ENCODE measurements at regions not wholly inside any gene's neighbourhood (a gene's known extent, or its start where the extent isn't known, plus 50 kb on each side); places are given as distances from the start of the nearest gene placed in this dataset.

GRCh38 chr1:67629370-67630075, 55.5 kb upstream of the GADD45A start:
- Histone ChIP-seq H3K9me3 (peaks cover 0 to 6% (median 0%) of the 10 kb centered on the region in 12 donors), H3K36me3 (no peaks in the 10 kb centered on the region), H3K4me3 (no peak overlapping the region), H3K4me1 (peaks cover 0 to 15% (median 2%) of the 10 kb centered on the region in 12 donors), H3K27ac (no peak overlapping the region), H3K27me3 (no peaks in the 10 kb centered on the region)
- intact Hi-C loops (cut with DNase I), result no loop called here
- ATAC-seq (peak in 1 of 4 donors; percentile 24), DNase-seq (no peak)
- no peak for TF ChIP-seq CTCF (IDR thresholded peaks at IDR 0.05)
- no peak for TF ChIP-seq POLR2A (IDR thresholded peaks at IDR 0.05)
- WGBS, 4 donors, result 63 to 74% (median 68%) methylated on average over 1 of the region's 1 CpG

GRCh38 chr1:67630438-67631045, 54.5 kb upstream of the GADD45A start:
- H3K36me3 ChIP-seq, result no peaks in the 10 kb centered on the region
- H3K4me1 ChIP-seq, result peaks cover 0 to 15% (median 2%) of the 10 kb centered on the region in 12 donors
- H3K4me3 ChIP-seq, result no peak overlapping the region
- H3K9me3 ChIP-seq, result peaks cover 0 to 6% (median 0%) of the 10 kb centered on the region in 12 donors
- no peak for DNase-seq
- ATAC-seq, result no peak
- WGBS, 4 donors, result 89 to 99% (median 95%) methylated on average over 2 of the region's 2 CpGs
- TF ChIP-seq POLR2A (IDR thresholded peaks at IDR 0.05), result no peak
- intact Hi-C loops (cut with DNase I), result no loop called here
- no peak overlapping the region for H3K27ac ChIP-seq
- H3K27me3 ChIP-seq, result no peaks in the 10 kb centered on the region

GRCh38 chr1:67632356-67632755, 52.6 kb upstream of the GADD45A start:
- H3K27me3 ChIP-seq, result no peaks in the 10 kb centered on the region
- intact Hi-C loops (cut with DNase I), result no loop called here
- H3K36me3 ChIP-seq, result no peaks in the 10 kb centered on the region
- no peak overlapping the region for H3K4me3 ChIP-seq
- DNase-seq, result no peak
- no peaks in the 10 kb centered on the region for H3K9me3 ChIP-seq
- no peak for ATAC-seq
- TF ChIP-seq POLR2A (IDR thresholded peaks at IDR 0.05) (no peak), CTCF (IDR thresholded peaks at IDR 0.05) (no peak)
- peaks cover 0 to 15% (median 2%) of the 10 kb centered on the region in 12 donors for H3K4me1 ChIP-seq
- no peak overlapping the region for H3K27ac ChIP-seq
- WGBS, 4 donors, result 94 to 98% (median 94%) methylated on average over 6 of the region's 6 CpGs

GRCh38 chr1:67632811-67633655, 52.0 kb upstream of the GADD45A start:
- no peaks in the 10 kb centered on the region for H3K9me3 ChIP-seq
- intact Hi-C loops (cut with DNase I), result no loop called here
- DNase-seq, result no peak
- H3K27ac ChIP-seq, result no peak overlapping the region
- peaks cover 0 to 15% (median 2%) of the 10 kb centered on the region in 12 donors for H3K4me1 ChIP-seq
- H3K36me3 ChIP-seq, result no peaks in the 10 kb centered on the region
- no peak overlapping the region for H3K4me3 ChIP-seq
- H3K27me3 ChIP-seq, result no peaks in the 10 kb centered on the region
- no peak for ATAC-seq
- WGBS, 4 donors, result 82 to 92% (median 88%) methylated on average over 10 of the region's 10 CpGs
- TF ChIP-seq POLR2A (IDR thresholded peaks at IDR 0.05), result no peak
- no peak for TF ChIP-seq CTCF (IDR thresholded peaks at IDR 0.05)

All from heart left ventricle (tissue), 16 donors.